IgD-negative memory B cell (primary cell): ENCODE measurements at regions not wholly inside any gene's neighbourhood (a gene's known extent, or its start where the extent isn't known, plus 50 kb on each side); places are given as distances from the start of the nearest gene placed in this dataset.
A peak's percentile ranks its signal among the peaks of the same experiment; 100 is the strongest.
"Not testable (repeated sequence)": the region's sequence is repeated elsewhere in the genome, so short reads cannot be mapped to it uniquely, and the experiment has no call there.

Experiments
- H3K27ac Mint-ChIP-seq, 3 donors: one replicate each; pipeline ENCODE4 v1.8.0; 2020 to 2022; ENCODE audit warnings: mild to moderate bottlenecking in 3 of 3, mixed read lengths in 3 of 3, moderate library complexity in 1 of 3
- H3K27me3 Mint-ChIP-seq: one replicate; pipeline ENCODE4 v1.8.0; 2021; ENCODE audit warnings: mixed read lengths
- H3K36me3 Mint-ChIP-seq: one replicate; pipeline ENCODE4 v1.8.0; 2020; ENCODE audit warnings: mild to moderate bottlenecking, mixed read lengths
- H3K4me1 Mint-ChIP-seq, 3 donors: one replicate each; pipeline ENCODE4 v1.8.0; 2020 to 2022; ENCODE audit warnings: mixed read lengths in 3 of 3, mild to moderate bottlenecking in 1 of 3
- H3K4me3 Mint-ChIP-seq, 4 donors: one replicate each; pipeline ENCODE4 v1.8.0; 2020 to 2022; ENCODE audit warnings: mild to moderate bottlenecking in 4 of 4, mixed read lengths in 4 of 4, moderate library complexity in 3 of 4
- H3K9me3 Mint-ChIP-seq, 3 donors: one replicate each; pipeline ENCODE4 v1.8.0; 2020 to 2021; ENCODE audit warnings: mixed read lengths in 3 of 3, mild to moderate bottlenecking in 1 of 3

DNA sequence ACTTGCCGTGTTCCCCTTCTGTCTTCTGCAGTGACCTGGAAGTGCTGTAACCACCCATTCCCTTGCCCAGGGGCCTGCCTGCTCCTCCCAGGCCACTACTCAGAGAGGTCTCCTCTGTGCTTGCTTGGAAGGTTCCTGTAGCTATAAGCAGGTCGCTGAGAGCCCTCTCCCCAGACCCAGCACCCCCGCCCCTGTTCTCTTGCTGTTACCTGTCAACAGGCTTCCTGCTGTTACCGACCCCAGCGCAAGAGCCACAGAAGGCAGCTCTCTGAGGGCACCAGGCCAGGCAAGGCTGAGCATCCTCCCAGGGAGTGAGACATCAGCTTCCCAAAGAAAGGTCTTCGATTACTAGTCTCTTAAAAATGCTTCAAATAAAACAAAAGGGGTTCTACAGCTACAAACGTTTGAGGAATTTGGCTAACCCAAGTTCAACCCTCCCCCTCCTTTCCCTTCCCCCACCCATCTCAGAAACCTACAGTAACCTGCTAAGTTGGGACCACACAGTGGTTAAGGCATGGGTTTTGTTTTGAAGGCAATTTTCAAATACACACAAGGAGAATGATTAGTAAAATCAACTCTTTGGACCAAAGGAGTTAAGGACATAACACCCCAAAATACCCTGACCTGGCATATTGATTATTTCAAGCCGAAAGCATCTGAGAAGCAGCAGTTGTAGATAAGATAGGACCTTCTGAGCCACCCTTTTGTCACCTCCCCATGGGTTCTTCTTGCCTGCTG is 74.9 kb upstream of the MFGE8 start:
- Mint-ChIP-seq H3K36me3 (no peaks in the 10 kb centered on the region), H3K27me3 (peaks cover 6% of the 10 kb centered on the region), H3K4me1 (peaks cover 0 to 2% (median 1%) of the 10 kb centered on the region in 3 donors), H3K9me3 (no peaks in the 10 kb centered on the region), H3K27ac (no peak overlapping the region), H3K4me3 (no peak overlapping the region)

DNA sequence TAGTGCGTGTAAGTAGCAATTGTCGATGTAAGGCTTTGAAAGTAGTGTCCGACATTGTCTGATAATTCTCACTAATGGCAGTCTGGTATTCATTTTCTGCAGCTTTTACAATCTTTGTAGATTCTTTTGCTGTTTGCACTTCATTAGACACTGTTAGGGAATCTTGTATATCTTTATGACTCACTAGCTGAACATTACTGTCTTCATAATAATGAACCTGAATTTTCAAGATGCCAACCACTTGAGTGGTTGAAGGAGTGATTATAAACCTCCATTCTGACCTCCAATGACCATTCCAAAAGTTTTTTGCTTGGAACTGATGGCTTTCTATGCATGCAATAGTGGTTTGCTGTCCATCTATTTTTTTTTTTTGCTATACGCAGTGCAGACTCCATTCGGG is 76.4 kb upstream of the MFGE8 start:
- Mint-ChIP-seq H3K36me3 (no peaks in the 10 kb centered on the region), H3K27ac (no peak overlapping the region), H3K4me1 (no peaks in the 10 kb centered on the region), H3K4me3 (no peak overlapping the region), H3K27me3 (peaks cover 6% of the 10 kb centered on the region), H3K9me3 (no peaks in the 10 kb centered on the region)

DNA sequence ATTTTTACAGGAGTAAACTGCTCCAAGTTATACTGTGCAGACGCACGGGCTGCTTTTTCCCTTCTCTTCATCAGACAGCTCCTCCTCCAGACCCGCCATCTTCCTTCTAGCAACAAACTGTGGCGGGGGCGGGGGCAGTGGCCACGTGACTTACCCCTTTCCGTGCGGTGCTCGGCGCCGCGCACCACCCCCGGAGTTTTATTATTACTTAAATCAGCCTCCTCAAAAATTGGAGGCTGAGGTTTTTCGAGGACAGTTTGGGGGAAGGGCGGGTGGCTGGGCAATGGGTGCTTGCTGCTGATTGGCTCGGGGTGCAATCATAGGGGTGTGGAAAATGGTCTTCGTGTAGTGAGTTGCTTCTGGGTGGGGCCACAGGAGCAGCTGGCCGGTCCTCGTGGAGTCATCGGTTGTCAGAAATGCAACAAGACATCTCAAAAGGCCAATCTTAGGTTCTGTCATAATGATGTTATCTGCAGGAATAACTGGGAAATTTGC is 77.1 kb upstream of the MFGE8 start:
- H3K27ac Mint-ChIP-seq, result no peak overlapping the region
- H3K36me3 Mint-ChIP-seq, result no peaks in the 10 kb centered on the region
- no peak overlapping the region for H3K4me3 Mint-ChIP-seq
- H3K9me3 Mint-ChIP-seq, result no peaks in the 10 kb centered on the region
- H3K27me3 Mint-ChIP-seq, result peaks cover 6% of the 10 kb centered on the region
- no peaks in the 10 kb centered on the region for H3K4me1 Mint-ChIP-seq

DNA sequence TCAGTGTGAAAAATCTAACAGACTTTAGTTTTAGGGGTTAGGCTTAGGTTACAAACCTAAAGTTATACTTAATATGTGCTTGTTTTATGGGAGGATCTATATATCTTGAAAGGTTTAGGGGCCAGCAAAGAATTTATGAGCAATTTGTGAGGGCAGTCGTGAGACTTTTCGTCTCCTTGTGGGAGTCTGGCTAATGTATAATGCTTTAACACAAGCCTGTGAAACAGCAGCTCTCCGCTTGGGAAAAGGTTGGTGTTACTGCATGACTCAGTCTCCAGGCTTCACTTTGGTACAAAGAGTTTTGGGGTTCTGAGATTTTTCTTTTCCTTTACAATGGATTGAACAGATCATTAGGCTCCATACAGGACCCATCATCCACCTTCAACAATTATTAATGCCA is 79.0 kb upstream of the MFGE8 start:
- no peak overlapping the region for H3K4me3 Mint-ChIP-seq
- H3K27ac Mint-ChIP-seq, result no peak overlapping the region
- H3K36me3 Mint-ChIP-seq, result no peaks in the 10 kb centered on the region
- no peaks in the 10 kb centered on the region for H3K9me3 Mint-ChIP-seq
- H3K27me3 Mint-ChIP-seq, result peaks cover 6% of the 10 kb centered on the region
- no peaks in the 10 kb centered on the region for H3K4me1 Mint-ChIP-seq

DNA sequence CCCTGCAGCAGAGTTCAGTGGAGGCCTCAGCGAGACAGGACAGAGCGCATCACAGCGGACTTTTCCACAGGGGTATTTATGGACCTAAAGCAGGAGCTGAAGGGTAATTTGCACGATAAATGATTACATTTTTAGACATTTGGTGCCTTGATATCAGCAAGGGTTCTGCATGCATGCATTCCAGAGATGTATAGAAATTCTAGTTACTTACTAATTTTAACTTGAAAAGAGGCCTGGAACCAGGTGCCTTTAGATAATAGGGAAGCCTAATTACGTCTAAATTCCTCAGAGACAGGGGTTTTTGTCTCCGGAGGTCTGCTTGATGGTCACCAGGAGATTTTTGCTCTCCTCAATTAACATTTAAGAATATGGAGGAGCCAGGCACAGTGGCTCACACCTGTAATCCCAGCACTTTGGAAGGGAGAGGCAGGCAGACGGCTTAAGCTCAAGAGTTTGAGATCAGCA is 79.8 kb upstream of the MFGE8 start:
- H3K9me3 Mint-ChIP-seq, result no peaks in the 10 kb centered on the region

DNA sequence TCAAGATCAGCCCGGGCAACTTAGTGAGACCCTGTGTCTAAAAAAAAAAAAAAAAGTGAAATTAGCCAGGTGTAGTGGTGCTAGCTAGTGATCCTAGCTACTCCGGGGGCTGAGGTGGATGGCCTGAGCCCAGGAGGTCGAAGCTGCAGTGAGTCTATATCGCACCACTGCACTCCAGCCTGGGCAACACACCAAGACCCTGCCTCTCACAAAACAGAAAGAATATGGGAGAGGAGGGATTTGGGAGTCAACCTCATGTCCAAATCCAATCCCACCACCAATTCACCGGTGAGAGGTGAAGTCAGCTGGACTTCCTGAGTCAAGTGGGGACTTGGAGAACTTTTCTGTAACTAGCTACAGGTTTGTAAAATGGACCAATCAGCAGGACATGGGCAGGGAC is 80.5 kb upstream of the MFGE8 start:
- Mint-ChIP-seq H3K27me3 (peaks cover 10% of the 10 kb centered on the region), H3K4me3 (no peak overlapping the region), H3K4me1 (no peaks in the 10 kb centered on the region), H3K36me3 (no peaks in the 10 kb centered on the region), H3K27ac (no peak overlapping the region), H3K9me3 (peaks cover 0 to under 1% (median 0%) of the 10 kb centered on the region in 3 donors)

More for the DNA sequence above, 79.8 kb upstream of the MFGE8 start:
- Mint-ChIP-seq H3K4me3 (no peak overlapping the region), H3K27me3 (peaks cover 10% of the 10 kb centered on the region), H3K36me3 (no peaks in the 10 kb centered on the region), H3K4me1 (no peaks in the 10 kb centered on the region), H3K27ac (no peak overlapping the region)

DNA sequence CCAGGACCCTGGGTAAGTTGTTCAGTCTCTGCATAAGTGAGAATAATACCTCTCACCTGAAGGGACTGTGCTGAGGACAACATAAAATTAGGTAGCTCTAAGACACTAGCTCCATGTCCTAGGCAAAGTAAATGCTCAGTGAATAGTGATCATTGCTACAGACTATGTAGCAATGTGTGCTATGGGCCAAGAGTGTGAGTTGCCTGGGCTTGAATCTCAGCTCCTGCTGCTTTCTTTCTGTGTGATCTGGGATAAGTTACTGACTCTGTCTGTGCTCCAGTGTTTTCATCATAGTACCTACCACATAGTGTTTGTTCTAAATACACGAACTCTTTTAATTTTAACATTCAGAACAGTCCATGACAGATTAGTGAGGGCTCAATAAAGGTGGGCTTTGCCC is 81.1 kb upstream of the MFGE8 start:
- Mint-ChIP-seq H3K27ac (no peak overlapping the region), H3K27me3 (peaks cover 10% of the 10 kb centered on the region), H3K4me3 (no peak overlapping the region), H3K9me3 (peaks cover 0 to 4% (median 0%) of the 10 kb centered on the region in 3 donors), H3K36me3 (no peaks in the 10 kb centered on the region), H3K4me1 (peaks cover 0 to 3% (median 0%) of the 10 kb centered on the region in 3 donors)

DNA sequence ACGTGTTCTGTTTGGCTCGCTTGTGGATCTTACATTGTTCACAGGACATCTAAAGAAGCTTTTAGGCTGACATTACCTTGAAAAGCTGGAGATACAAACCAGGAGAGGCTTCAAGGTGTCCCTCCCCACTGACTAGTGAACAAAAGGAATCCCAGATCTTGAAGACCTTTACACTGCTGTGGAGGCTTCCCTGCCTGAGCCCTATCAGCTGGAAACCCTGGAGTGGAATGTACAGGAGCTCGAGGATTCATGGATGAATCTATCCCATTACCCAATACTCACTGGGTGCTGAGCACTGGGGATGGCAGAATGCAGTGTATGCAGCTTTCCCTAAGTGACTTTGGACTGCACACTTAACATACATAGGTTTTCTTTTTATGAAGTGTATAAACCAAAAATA is 82.3 kb upstream of the MFGE8 start:
- Mint-ChIP-seq H3K27me3 (peaks cover 7% of the 10 kb centered on the region), H3K36me3 (no peaks in the 10 kb centered on the region), H3K9me3 (peaks cover 0 to 4% (median 0%) of the 10 kb centered on the region in 3 donors), H3K27ac (no peak overlapping the region), H3K4me3 (no peak overlapping the region), H3K4me1 (peaks cover 0 to 3% (median 0%) of the 10 kb centered on the region in 3 donors)

DNA sequence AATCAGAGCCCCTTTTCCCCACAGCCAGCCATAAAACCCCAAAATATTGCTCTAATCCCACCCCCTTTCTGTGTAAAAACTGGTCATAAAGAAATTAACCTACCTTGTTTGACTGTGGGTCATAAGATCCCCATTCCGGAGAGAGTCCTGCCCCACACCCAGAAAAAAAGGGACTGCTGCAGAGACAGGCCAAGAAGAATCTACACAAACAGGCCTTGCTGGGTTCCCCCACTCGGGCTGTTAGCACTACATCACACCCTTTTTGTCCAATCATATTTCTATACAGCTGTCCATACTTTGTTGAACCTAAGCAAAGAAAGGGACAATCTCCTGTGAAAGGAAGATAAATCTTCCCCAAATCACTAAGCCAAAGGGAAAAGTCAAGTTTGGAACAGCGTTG is 84.4 kb upstream of the MFGE8 start:
- peaks cover 4% of the 10 kb centered on the region for H3K27me3 Mint-ChIP-seq

DNA sequence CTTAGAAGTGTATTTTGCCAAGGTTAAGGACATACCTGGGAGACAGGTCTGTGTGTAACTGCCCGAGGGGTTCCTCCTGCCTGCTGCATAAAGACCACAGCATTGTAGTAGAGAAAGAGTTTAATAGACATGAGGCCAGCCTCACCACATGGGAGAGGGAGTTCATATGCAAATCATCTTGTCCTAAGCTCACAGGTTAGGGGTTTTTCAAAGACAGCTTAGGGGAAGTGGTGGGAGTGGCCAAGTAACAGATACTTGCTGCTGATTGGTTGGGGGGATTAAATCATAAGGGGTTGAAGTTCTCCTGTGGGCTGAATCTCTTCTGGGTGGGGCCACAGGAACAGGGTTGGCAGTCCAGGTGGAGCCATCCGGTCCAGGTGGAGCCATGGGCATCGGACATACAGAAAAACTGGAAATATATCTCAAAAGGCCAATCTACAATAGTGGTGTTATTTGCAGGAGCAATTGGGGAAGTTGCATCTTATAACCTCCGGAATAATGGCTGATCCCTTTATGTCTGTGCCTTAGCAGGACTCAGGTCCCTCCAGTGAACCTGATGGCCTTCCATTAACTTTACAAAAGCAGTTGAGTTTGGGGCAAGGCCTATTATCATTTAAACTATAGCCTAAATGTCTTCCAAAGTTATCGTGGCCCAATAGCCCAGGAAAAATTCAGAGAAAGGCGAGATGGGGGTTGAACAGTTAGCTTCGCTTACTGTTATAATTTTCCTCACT is 86.0 kb upstream of the MFGE8 start:
- no peaks in the 10 kb centered on the region for H3K36me3 Mint-ChIP-seq
- H3K4me1 Mint-ChIP-seq, result peaks cover 0 to 7% (median 2%) of the 10 kb centered on the region in 3 donors
- H3K27me3 Mint-ChIP-seq, result peaks cover 4% of the 10 kb centered on the region
- no peak overlapping the region for H3K27ac Mint-ChIP-seq
- no peak overlapping the region for H3K4me3 Mint-ChIP-seq
- H3K9me3 Mint-ChIP-seq, result peaks cover 0 to 4% (median 0%) of the 10 kb centered on the region in 3 donors

More for the DNA sequence above, 84.4 kb upstream of the MFGE8 start:
- peaks cover 0 to 4% (median 0%) of the 10 kb centered on the region in 3 donors for H3K9me3 Mint-ChIP-seq
- H3K4me1 Mint-ChIP-seq, result peaks cover 0 to 7% (median 2%) of the 10 kb centered on the region in 3 donors
- H3K36me3 Mint-ChIP-seq, result no peaks in the 10 kb centered on the region
- H3K27ac Mint-ChIP-seq, result no peak overlapping the region
- H3K4me3 Mint-ChIP-seq, result no peak overlapping the region

DNA sequence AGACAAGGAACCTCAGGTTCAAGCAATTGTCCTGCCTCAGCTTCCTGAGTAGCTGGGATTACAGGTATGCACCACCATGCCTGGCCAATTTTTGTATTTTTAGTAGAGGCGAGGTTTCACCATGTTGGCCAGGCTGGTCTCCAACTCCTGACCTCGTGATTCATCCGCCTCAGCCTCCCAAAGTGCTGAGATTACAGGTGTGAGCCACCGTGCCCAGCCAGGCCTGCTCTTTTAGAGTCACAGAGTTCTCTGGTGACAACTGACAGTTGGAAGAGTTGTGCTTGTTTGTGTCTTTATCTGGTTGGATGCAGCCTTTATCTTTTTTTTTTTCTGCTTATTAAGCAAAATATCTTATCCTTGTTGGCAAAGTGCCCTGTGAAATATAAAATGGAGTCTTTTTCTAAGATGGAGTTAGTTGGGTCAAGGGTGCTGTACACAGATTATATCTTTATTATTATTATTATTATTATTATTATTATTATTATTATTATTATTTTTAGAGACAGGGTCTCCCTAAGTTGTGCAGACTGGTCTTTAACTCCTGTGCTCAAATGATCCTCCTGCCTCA is 86.5 kb upstream of the ABHD2 start:
- H3K4me3 Mint-ChIP-seq, H3K9me3 Mint-ChIP-seq, H3K36me3 Mint-ChIP-seq, H3K27me3 Mint-ChIP-seq, H3K27ac Mint-ChIP-seq, H3K4me1 Mint-ChIP-seq: not testable (repeated sequence)

DNA sequence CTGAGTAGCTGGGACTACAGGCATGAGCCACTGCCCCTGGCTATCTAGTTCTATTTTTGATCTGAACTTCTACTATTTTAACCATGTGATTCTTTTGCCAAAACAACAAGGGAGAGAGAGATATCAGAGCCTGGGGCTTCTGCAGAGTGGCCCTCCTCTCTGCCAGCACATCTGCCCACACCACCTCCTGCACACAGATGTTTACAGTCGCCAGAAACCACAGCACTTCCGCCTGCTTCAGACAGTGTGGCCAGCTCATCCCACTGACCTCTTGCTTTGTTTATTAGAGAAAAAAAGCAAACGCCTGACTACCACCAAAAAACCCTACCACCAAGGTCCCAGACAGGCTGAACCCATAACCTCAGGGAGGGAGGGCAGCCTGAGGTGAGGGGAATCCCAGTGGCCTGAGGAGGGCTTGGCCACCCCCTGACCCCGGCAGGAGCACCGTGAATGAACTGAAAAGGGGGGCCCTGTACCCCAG is 85.9 kb upstream of the ABHD2 start:
- H3K36me3 Mint-ChIP-seq, result no peaks in the 10 kb centered on the region
- H3K27me3 Mint-ChIP-seq, result peaks cover 6% of the 10 kb centered on the region
- no peak overlapping the region for H3K27ac Mint-ChIP-seq
- H3K4me1 Mint-ChIP-seq, result peaks cover 0 to 7% (median 2%) of the 10 kb centered on the region in 3 donors
- H3K4me3 Mint-ChIP-seq, result no peak overlapping the region
- H3K9me3 Mint-ChIP-seq, result peaks cover 0 to 4% (median 0%) of the 10 kb centered on the region in 3 donors

DNA sequence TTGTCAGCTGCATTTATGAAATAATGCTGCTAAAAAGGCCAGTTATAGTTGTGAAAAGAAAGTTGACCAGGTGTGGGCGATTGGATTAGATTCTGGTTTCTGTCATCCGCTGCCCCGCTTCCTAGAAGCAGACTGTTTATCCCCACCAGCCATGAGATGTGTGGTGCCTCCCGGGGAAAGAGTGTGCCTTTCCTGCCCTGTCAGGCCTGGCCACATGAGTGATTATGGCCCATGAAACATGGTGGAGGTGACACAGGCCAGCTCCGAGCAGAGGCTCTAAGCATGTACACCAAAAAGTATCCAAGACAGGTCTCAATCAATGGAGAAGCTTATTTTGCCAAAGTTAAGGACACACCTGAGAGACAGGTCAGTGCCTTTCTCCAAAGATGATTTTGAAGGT is 85.4 kb upstream of the ABHD2 start:
- Mint-ChIP-seq H3K9me3 (peaks cover 0 to 4% (median 0%) of the 10 kb centered on the region in 3 donors), H3K27me3 (peaks cover 3% of the 10 kb centered on the region), H3K36me3 (no peaks in the 10 kb centered on the region), H3K27ac (no peak overlapping the region), H3K4me1 (peaks cover 0 to 7% (median 2%) of the 10 kb centered on the region in 3 donors), H3K4me3 (peak overlapping the region in 1 of 4 donors; percentile 4)

DNA sequence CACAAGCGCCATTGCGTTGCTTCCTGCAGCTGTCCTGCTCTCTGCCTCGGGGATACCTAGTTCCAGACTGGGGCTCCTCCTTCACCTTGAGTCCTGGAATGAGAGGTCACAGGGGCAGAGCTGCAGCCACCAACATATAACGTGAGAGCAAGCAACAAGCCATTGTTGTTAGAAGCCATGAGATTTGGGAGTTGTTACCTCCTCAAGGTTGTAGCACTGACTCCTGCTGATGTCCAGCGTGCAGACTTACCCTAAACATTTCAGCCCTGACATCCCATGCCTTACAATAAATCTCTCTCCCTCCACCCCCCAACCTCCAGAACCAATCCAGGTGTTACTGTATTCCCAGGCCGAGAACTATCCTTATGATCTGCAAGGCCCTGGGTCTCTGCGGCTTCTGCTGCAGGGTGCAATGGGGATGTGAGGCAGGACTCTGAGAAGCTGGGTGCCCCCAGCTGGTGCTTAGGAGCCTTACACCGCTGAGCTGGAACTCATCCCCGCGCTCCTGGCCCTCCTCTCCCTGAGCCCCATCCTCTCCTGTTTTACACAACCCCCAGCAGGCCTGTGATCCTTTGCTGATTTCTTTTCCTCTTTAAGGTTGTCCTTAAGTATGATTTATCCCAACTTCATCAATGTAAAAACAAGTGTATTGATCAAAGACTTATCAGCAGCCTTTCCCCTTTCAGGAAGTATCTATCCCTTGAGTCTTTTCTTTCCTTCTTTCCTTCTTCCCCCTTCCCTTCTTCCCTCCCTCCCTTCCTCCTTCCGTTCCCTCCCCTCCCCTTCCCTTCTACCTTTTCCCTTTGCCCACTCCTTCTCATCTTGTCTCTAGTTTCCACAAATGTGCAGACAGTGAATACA is 84.2 kb upstream of the ABHD2 start:
- H3K9me3 Mint-ChIP-seq, result no peaks in the 10 kb centered on the region
- H3K27ac Mint-ChIP-seq, result peak overlapping the region in 1 of 3 donors; percentile 87
- H3K27me3 Mint-ChIP-seq, result peaks cover 5% of the 10 kb centered on the region
- H3K36me3 Mint-ChIP-seq, result no peaks in the 10 kb centered on the region
- H3K4me1 Mint-ChIP-seq, result peaks cover 0 to 4% (median 2%) of the 10 kb centered on the region in 3 donors
- no peak overlapping the region for H3K4me3 Mint-ChIP-seq
